Keratinocyte (primary cell): ENCODE measurements at regions not wholly inside any gene's neighbourhood (a gene's known extent, or its start where the extent isn't known, plus 50 kb on each side); places are given as distances from the start of the nearest gene placed in this dataset.
"Not testable (repeated sequence)": the region's sequence is repeated elsewhere in the genome, so short reads cannot be mapped to it uniquely, and the experiment has no call there.

ENCODE experiments used
- DNase-seq: peaks from one replicate; pipeline ENCODE4 v3.0.0-alpha.2; 2011; ENCODE audit warnings: low read depth, missing footprints, low spot score
- FAIRE-seq: peaks from 2 replicates; lab custom pipeline; 2011; peaks lifted over from hg19 to GRCh38; lab: Jason Lieb, UNC
- H2AFZ ChIP-seq: 2 replicates; pipeline ENCODE4 v1.6.0; 2012; ENCODE audit warnings: low read length, control low read depth, inconsistent platforms; ENCODE audit not compliant: control insufficient read depth
- H3K27ac ChIP-seq: 2 replicates; pipeline ENCODE4 v1.5.1; 2011; ENCODE audit warnings: low read length; ENCODE audit not compliant: control insufficient read depth, insufficient read depth
- H3K27me3 ChIP-seq: 3 replicates; pipeline ENCODE4 v1.6.0; 2011; ENCODE audit warnings: low read length; ENCODE audit not compliant: control insufficient read depth, insufficient read depth; ENCODE audit errors: extremely low read depth
- H3K36me3 ChIP-seq, 2 experiments: 2 replicates in 1 of 2; 3 replicates in 1 of 2; pipeline ENCODE4 v1.5.1; 2011; ENCODE audit warnings: low read length in 2 of 2, mild to moderate bottlenecking in 1 of 2; ENCODE audit not compliant: control insufficient read depth in 2 of 2, insufficient read depth in 2 of 2; ENCODE audit errors: extremely low read depth in 1 of 2
- H3K4me1 ChIP-seq: 3 replicates; pipeline ENCODE4 v1.5.1; 2011; ENCODE audit warnings: low read length; ENCODE audit not compliant: control insufficient read depth, insufficient read depth; ENCODE audit errors: extremely low read depth
- H3K4me2 ChIP-seq: 3 replicates; pipeline ENCODE4 v1.6.0; 2011; ENCODE audit warnings: low read depth, low read length; ENCODE audit not compliant: control insufficient read depth, insufficient read depth; ENCODE audit errors: extremely low read depth
- H3K4me3 ChIP-seq, 3 experiments: fragments of 200-600 bp in 1 of 3; sonication (generic) in 1 of 3; 2 replicates in 2 of 3; 3 replicates in 1 of 3; pipeline ENCODE4 v1.5.1; 2011 to 2016; ENCODE audit warnings: low read length in 3 of 3, mild to moderate bottlenecking in 3 of 3, control low read depth in 2 of 3, inconsistent platforms in 1 of 3, low read depth in 1 of 3, mixed read lengths in 1 of 3, mixed run types in 1 of 3, moderate library complexity in 1 of 3; ENCODE audit not compliant: control insufficient read depth in 2 of 3, insufficient read depth in 2 of 3; ENCODE audit errors: extremely low read depth in 1 of 3
- H3K79me2 ChIP-seq: 2 replicates; pipeline ENCODE4 v1.6.0; 2012; ENCODE audit warnings: low read length; ENCODE audit not compliant: control insufficient read depth, insufficient read depth
- H3K9ac ChIP-seq: 3 replicates; pipeline ENCODE4 v1.6.0; 2011; ENCODE audit warnings: low read length; ENCODE audit not compliant: control insufficient read depth, insufficient read depth; ENCODE audit errors: extremely low read depth
- H3K9me1 ChIP-seq: 3 replicates; pipeline ENCODE4 v1.6.0; 2011; ENCODE audit warnings: low read length; ENCODE audit not compliant: control insufficient read depth, insufficient read depth; ENCODE audit errors: extremely low read depth
- H3K9me3 ChIP-seq: 2 replicates; pipeline ENCODE4 v1.5.1; 2012; ENCODE audit warnings: low read depth, low read length; ENCODE audit not compliant: control insufficient read depth
- H4K20me1 ChIP-seq: 3 replicates; pipeline ENCODE4 v1.6.0; 2011; ENCODE audit warnings: low read length; ENCODE audit not compliant: control insufficient read depth, insufficient read depth; ENCODE audit errors: extremely low read depth
- EZH2 ChIP-seq: IDR thresholded peaks from one replicate; pipeline ENCODE4 v1.6.1; 2012; ENCODE audit warnings: inconsistent platforms, mild to moderate bottlenecking, low read length, moderate library complexity
- dilution Hi-C: fragments of 300-500 bp; cut with MboI; formaldehyde crosslinking; loops from one replicate; pipeline ENCODE4 v1.7.0; 2020; ENCODE audit warnings: low sequenced_read_pairs; ENCODE audit not compliant: extremely low pct_ligation_motif_present
- TF ChIP-seq, protein P1 (sequence below), 3 experiments: IDR thresholded peaks in 1 of 3; conservative IDR thresholded peaks in 1 of 3; optimal IDR thresholded peaks in 1 of 3; 2 replicates in 2 of 3; 3 replicates in 1 of 3; pipeline versions ENCODE3 to v1.5.1; 2011; ENCODE audit warnings: low read length in 3 of 3, mild to moderate bottlenecking in 3 of 3, moderate library complexity in 2 of 3, control low read depth in 1 of 3, inconsistent platforms in 1 of 3; ENCODE audit not compliant: insufficient read depth in 2 of 3; ENCODE audit errors: extremely low read depth in 1 of 3

GRCh38 chr3:72161881-72162595 lies 377.1 kb upstream of the PROK2 start:
- peaks cover 9% of the 10 kb centered on the region for H3K27me3 ChIP-seq
- no peak overlapping the region for H2AFZ ChIP-seq
- no peak overlapping the region for H3K9ac ChIP-seq
- dilution Hi-C loops, result no loop called here
- no peaks in the 10 kb centered on the region for H3K9me1 ChIP-seq
- no peaks in the 10 kb centered on the region for H3K79me2 ChIP-seq
- H3K4me2 ChIP-seq, result no peak overlapping the region
- no peak for TF ChIP-seq EZH2
- TF ChIP-seq, protein P1, sequence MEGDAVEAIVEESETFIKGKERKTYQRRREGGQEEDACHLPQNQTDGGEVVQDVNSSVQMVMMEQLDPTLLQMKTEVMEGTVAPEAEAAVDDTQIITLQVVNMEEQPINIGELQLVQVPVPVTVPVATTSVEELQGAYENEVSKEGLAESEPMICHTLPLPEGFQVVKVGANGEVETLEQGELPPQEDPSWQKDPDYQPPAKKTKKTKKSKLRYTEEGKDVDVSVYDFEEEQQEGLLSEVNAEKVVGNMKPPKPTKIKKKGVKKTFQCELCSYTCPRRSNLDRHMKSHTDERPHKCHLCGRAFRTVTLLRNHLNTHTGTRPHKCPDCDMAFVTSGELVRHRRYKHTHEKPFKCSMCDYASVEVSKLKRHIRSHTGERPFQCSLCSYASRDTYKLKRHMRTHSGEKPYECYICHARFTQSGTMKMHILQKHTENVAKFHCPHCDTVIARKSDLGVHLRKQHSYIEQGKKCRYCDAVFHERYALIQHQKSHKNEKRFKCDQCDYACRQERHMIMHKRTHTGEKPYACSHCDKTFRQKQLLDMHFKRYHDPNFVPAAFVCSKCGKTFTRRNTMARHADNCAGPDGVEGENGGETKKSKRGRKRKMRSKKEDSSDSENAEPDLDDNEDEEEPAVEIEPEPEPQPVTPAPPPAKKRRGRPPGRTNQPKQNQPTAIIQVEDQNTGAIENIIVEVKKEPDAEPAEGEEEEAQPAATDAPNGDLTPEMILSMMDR (optimal IDR thresholded peaks at IDR 0.05 in 1 of 3, IDR thresholded peaks at IDR 0.05 in 1 of 3, conservative IDR thresholded peaks at IDR 0.05 in 1 of 3; ENCODE audit: extremely low read depth in 1 of 3, insufficient read depth in 2 of 3, low read length in 3 of 3), result no peak
- no peaks in the 10 kb centered on the region for H4K20me1 ChIP-seq
- H3K36me3 ChIP-seq, result no peaks in the 10 kb centered on the region
- H3K9me3 ChIP-seq, result no peaks in the 10 kb centered on the region
- FAIRE-seq (no peak), DNase-seq (peak; percentile 5)
- H3K4me1 ChIP-seq, result no peaks in the 10 kb centered on the region
- no peak overlapping the region for H3K4me3 ChIP-seq
- H3K27ac ChIP-seq, result no peak overlapping the region

DNA sequence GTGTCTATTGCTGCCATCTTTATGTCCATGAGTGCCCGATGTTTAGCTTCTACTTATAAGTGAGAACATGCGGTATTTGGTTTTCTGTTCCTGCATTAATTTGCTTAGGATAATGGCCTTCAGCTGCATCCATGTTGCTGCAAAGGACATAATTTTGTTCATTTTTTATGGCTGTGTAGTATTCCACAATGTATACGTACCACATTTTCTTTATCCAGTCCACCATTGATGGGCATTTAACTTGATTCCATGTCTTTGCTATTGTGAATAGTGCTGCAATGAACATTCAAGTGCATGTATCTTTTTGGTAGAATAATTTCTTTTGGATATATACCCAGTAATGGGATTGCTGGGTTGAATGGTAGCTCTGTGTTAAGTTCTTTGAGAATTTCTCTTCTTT lies 376.3 kb upstream of the PROK2 start:
- H4K20me1 ChIP-seq, FAIRE-seq, dilution Hi-C loops, H3K36me3 ChIP-seq, H3K9ac ChIP-seq, DNase-seq, H3K9me1 ChIP-seq, H3K4me1 ChIP-seq, H3K4me3 ChIP-seq, H2AFZ ChIP-seq, H3K27ac ChIP-seq, H3K9me3 ChIP-seq, H3K4me2 ChIP-seq, H3K79me2 ChIP-seq: not testable (repeated sequence)
- H3K27me3 ChIP-seq, result peaks cover 14% of the 10 kb centered on the region

GRCh38 chr3:72160351-72160750 lies 375.4 kb upstream of the PROK2 start:
- dilution Hi-C loops, result no loop called here
- Histone ChIP-seq H3K9ac (no peak overlapping the region), H3K9me3 (no peaks in the 10 kb centered on the region), H3K4me2 (no peak overlapping the region), H3K9me1 (no peaks in the 10 kb centered on the region), H4K20me1 (no peaks in the 10 kb centered on the region), H2AFZ (no peak overlapping the region), H3K27me3 (peaks cover 14% of the 10 kb centered on the region), H3K4me3 (no peak overlapping the region), H3K27ac (no peak overlapping the region), H3K79me2 (no peaks in the 10 kb centered on the region), H3K36me3 (no peaks in the 10 kb centered on the region), H3K4me1 (no peaks in the 10 kb centered on the region)
- no peak for DNase-seq
- no peak for FAIRE-seq
- TF ChIP-seq EZH2, result no peak
- TF ChIP-seq, protein P1 (optimal IDR thresholded peaks at IDR 0.05 in 1 of 3, IDR thresholded peaks at IDR 0.05 in 1 of 3, conservative IDR thresholded peaks at IDR 0.05 in 1 of 3; ENCODE audit: extremely low read depth in 1 of 3, insufficient read depth in 2 of 3, low read length in 3 of 3), result no peak
